ENCODE measurements at regions not wholly inside any gene's neighbourhood (a gene's known extent, or its start where the extent isn't known, plus 50 kb on each side); places are given as distances from the start of the nearest gene placed in this dataset.

GRCh38 chr14:27370775-27371174 is 772.9 kb upstream of the NOVA1 start:
- TF ChIP-seq CTCF (IDR thresholded peaks at IDR 0.05; ENCODE audit: extremely low read depth, insufficient read depth, missing control alignments) = no peak

GRCh38 chr14:27371209-27371608 is 773.4 kb upstream of the NOVA1 start:
- no peak for DNase-seq (ENCODE audit: low spot score)

More at GRCh38 chr14:27370775-27371174, 772.9 kb upstream of the NOVA1 start:
- no peak for DNase-seq (ENCODE audit: low spot score)
- in situ Hi-C loops (cut with MboI; ENCODE audit: low pct_unique_long_range_greater_than_20kb, low sequenced_read_pairs, unreplicated experiment) = no loop called here

GRCh38 chr14:27371868-27372267 is 774.0 kb upstream of the NOVA1 start:
- DNase-seq (ENCODE audit: low spot score) = no peak
- TF ChIP-seq CTCF (IDR thresholded peaks at IDR 0.05; ENCODE audit: extremely low read depth, insufficient read depth, missing control alignments) = no peak
- in situ Hi-C loops (cut with MboI; ENCODE audit: low pct_unique_long_range_greater_than_20kb, low sequenced_read_pairs, unreplicated experiment) = no loop called here

More at GRCh38 chr14:27371209-27371608, 773.4 kb upstream of the NOVA1 start:
- no peak for TF ChIP-seq CTCF (IDR thresholded peaks at IDR 0.05; ENCODE audit: extremely low read depth, insufficient read depth, missing control alignments)
- in situ Hi-C loops (cut with MboI; ENCODE audit: low pct_unique_long_range_greater_than_20kb, low sequenced_read_pairs, unreplicated experiment) = no loop called here

GRCh38 chr14:27372771-27373170 is 774.9 kb upstream of the NOVA1 start:
- in situ Hi-C loops (cut with MboI; ENCODE audit: low pct_unique_long_range_greater_than_20kb, low sequenced_read_pairs, unreplicated experiment) = no loop called here

GRCh38 chr14:27384124-27384523 is 786.3 kb upstream of the NOVA1 start:
- no peak for DNase-seq (ENCODE audit: low spot score)
- TF ChIP-seq CTCF (IDR thresholded peaks at IDR 0.05; ENCODE audit: extremely low read depth, insufficient read depth, missing control alignments) = no peak
- in situ Hi-C loops (cut with MboI; ENCODE audit: low pct_unique_long_range_greater_than_20kb, low sequenced_read_pairs, unreplicated experiment) = no loop called here

More at GRCh38 chr14:27372771-27373170, 774.9 kb upstream of the NOVA1 start:
- no peak for DNase-seq (ENCODE audit: low spot score)
- no peak for TF ChIP-seq CTCF (IDR thresholded peaks at IDR 0.05; ENCODE audit: extremely low read depth, insufficient read depth, missing control alignments)

GRCh38 chr14:27386391-27386790 is 788.6 kb upstream of the NOVA1 start:
- TF ChIP-seq CTCF (IDR thresholded peaks at IDR 0.05; ENCODE audit: extremely low read depth, insufficient read depth, missing control alignments) = no peak
- DNase-seq (ENCODE audit: low spot score) = no peak
- in situ Hi-C loops (cut with MboI; ENCODE audit: low pct_unique_long_range_greater_than_20kb, low sequenced_read_pairs, unreplicated experiment) = no loop called here

GRCh38 chr14:27387463-27387862 is 789.6 kb upstream of the NOVA1 start:
- in situ Hi-C loops (cut with MboI; ENCODE audit: low pct_unique_long_range_greater_than_20kb, low sequenced_read_pairs, unreplicated experiment) = no loop called here
- TF ChIP-seq CTCF (IDR thresholded peaks at IDR 0.05; ENCODE audit: extremely low read depth, insufficient read depth, missing control alignments) = no peak
- DNase-seq (ENCODE audit: low spot score) = no peak
